ENCODE measurements at regions not wholly inside any gene's neighbourhood (a gene's known extent, or its start where the extent isn't known, plus 50 kb on each side); places are given as distances from the start of the nearest gene placed in this dataset.

DNA sequence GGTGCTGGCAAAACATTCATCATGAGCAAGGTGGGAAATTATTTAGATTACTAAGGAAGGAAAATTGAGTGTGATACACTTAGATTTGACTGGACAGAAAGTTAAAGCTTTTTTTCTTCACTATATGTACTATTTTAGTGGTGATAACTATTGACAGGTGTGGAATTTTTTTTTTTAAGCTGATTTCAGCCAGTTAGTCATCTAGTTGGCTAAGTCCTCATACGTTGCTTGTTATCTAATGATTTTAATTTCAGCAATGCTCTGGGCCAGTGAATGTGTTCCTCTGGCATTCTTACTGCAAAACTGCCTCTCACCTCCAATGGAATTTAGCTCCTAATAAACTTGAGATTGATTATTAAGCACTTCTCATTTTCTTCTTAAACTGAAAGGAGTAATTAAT, 1223.2 kb upstream of the ACVR2A start:
- TF ChIP-seq, protein P1, sequence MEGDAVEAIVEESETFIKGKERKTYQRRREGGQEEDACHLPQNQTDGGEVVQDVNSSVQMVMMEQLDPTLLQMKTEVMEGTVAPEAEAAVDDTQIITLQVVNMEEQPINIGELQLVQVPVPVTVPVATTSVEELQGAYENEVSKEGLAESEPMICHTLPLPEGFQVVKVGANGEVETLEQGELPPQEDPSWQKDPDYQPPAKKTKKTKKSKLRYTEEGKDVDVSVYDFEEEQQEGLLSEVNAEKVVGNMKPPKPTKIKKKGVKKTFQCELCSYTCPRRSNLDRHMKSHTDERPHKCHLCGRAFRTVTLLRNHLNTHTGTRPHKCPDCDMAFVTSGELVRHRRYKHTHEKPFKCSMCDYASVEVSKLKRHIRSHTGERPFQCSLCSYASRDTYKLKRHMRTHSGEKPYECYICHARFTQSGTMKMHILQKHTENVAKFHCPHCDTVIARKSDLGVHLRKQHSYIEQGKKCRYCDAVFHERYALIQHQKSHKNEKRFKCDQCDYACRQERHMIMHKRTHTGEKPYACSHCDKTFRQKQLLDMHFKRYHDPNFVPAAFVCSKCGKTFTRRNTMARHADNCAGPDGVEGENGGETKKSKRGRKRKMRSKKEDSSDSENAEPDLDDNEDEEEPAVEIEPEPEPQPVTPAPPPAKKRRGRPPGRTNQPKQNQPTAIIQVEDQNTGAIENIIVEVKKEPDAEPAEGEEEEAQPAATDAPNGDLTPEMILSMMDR (IDR thresholded peaks at IDR 0.05): no peak
- TF ChIP-seq POLR2A (IDR thresholded peaks at IDR 0.05): no peak

All from testis (tissue), 2 donors.